K562 (cell line): ENCODE measurements at regions not wholly inside any gene's neighbourhood (a gene's known extent, or its start where the extent isn't known, plus 50 kb on each side); places are given as distances from the start of the nearest gene placed in this dataset.

Experiments
- ATAC-seq: fragments of 200-7000 bp; cut with Tn5 transposase; 3 replicates; pipeline ENCODE4 v1.9.1; 2020; ENCODE audit warnings: moderate library complexity
- BruUV-seq: library from RNA; stranded (reverse); fragments of 400-500 nt; replicated peaks from 2 replicates; lab custom pipeline; 2021; lab: Mats Ljungman, UMichigan
- CTCF ChIA-PET: fragments of 300-600 bp; formaldehyde crosslinking; extraction: SDS; loops from one replicate; lab custom pipeline; 2021; ENCODE audit warnings: low intra/inter-chr PET ratio; lab: Yijun Ruan, JAX
- POLR2A ChIA-PET: fragments of 300-600, 350-650 bp; sonication (Branson Sonifier 250); formaldehyde crosslinking; extraction: SDS; loops from one replicate; lab custom pipeline; 2021; ENCODE audit warnings: antibody characterized with exemption, inconsistent platforms; lab: Yijun Ruan, JAX
- DNase-seq, 4 experiments: peaks; one replicate each; pipeline versions ENCODE4 v3.0.0 to v3.0.0-alpha.2; 2011 to 2018; ENCODE audit warnings: low spot score in 3 of 4, mixed read lengths in 3 of 4; ENCODE audit errors: extremely low read depth in 1 of 4
- FAIRE-seq: peaks from 2 replicates; lab custom pipeline; 2011; peaks lifted over from hg19 to GRCh38; lab: Jason Lieb, UNC
- H2AFZ ChIP-seq: 2 replicates; pipeline ENCODE4 v1.6.0; 2011; ENCODE audit warnings: low read depth, low read length, control low read depth, inconsistent platforms
- H3K27ac ChIP-seq: fragments of 200-600 bp; 3 replicates; pipeline ENCODE4 v1.8.0; 2011; ENCODE audit warnings: low read depth, mild to moderate bottlenecking, control low read depth, inconsistent platforms, low read length, moderate library complexity, mixed read lengths; ENCODE audit errors: extremely low read depth
- H3K27me3 ChIP-seq, 2 experiments: fragments of 300-600 bp in 1 of 2; 2 replicates in 1 of 2; 3 replicates in 1 of 2; pipeline versions ENCODE4 v1.6.0 to v1.8.0; 2011; ENCODE audit warnings: inconsistent platforms in 2 of 2, low read length in 2 of 2, mild to moderate bottlenecking in 1 of 2, mixed read lengths in 1 of 2, moderate library complexity in 1 of 2; ENCODE audit not compliant: control insufficient read depth in 2 of 2, insufficient read depth in 2 of 2
- H3K36me3 ChIP-seq: fragments of 300-600 bp; 3 replicates; pipeline ENCODE4 v1.8.0; 2011; ENCODE audit warnings: mild to moderate bottlenecking, low read length, inconsistent platforms; ENCODE audit not compliant: control insufficient read depth, insufficient read depth
- H3K4me1 ChIP-seq, 2 experiments: fragments of 200-600 bp in 1 of 2; replicated peaks in 1 of 2; 2 replicates in 1 of 2; 3 replicates in 1 of 2; pipeline versions ENCODE4 v1.5.1 to v1.8.0; 2011; ENCODE audit warnings: inconsistent platforms in 2 of 2, low read length in 2 of 2, mild to moderate bottlenecking in 1 of 2, mixed read lengths in 1 of 2, moderate library complexity in 1 of 2; ENCODE audit not compliant: control insufficient read depth in 2 of 2, insufficient read depth in 2 of 2
- H3K4me2 ChIP-seq: 2 replicates; pipeline ENCODE4 v1.6.1; 2011; ENCODE audit warnings: low read length, control low read depth, inconsistent platforms, mixed read lengths; ENCODE audit not compliant: insufficient read depth
- H3K4me3 ChIP-seq: fragments of 200-600 bp; sonication (generic), shearing (Covaris generic); 2 replicates; pipeline ENCODE4 v1.5.1; 2016; ENCODE audit warnings: control low read depth, inconsistent platforms
- H3K79me2 ChIP-seq: fragments of 200-600 bp; 3 replicates; pipeline ENCODE4 v1.8.0; 2011; ENCODE audit warnings: low read length, inconsistent platforms; ENCODE audit not compliant: control insufficient read depth, insufficient read depth
- H3K9ac ChIP-seq, 2 experiments: 2 replicates each; pipeline versions ENCODE4 v1.6.0 to v1.6.1; 2011; ENCODE audit warnings: low read depth in 2 of 2, low read length in 2 of 2, control low read depth in 1 of 2, inconsistent platforms in 1 of 2, mild to moderate bottlenecking in 1 of 2, mixed read lengths in 1 of 2; ENCODE audit not compliant: insufficient read depth in 1 of 2
- H3K9me1 ChIP-seq: one replicate; pipeline ENCODE4 v1.6.0; 2011; ENCODE audit warnings: inconsistent platforms, mild to moderate bottlenecking, low read length, moderate library complexity; ENCODE audit not compliant: control insufficient read depth, insufficient read depth
- H3K9me3 ChIP-seq: replicated peaks from 2 replicates; pipeline ENCODE4 v1.5.1; 2011; ENCODE audit warnings: low read depth, low read length, inconsistent platforms; ENCODE audit not compliant: control insufficient read depth, insufficient read depth
- H4K20me1 ChIP-seq: replicated peaks from 2 replicates; pipeline ENCODE4 v1.6.1; 2011; ENCODE audit warnings: low read length, inconsistent platforms, mixed read lengths; ENCODE audit not compliant: control insufficient read depth, insufficient read depth
- BCOR ChIP-seq: fragments of 450-650 bp; IDR thresholded peaks from 2 replicates; pipeline ENCODE4 v1.6.1; 2016
- GTF2A2 ChIP-seq: IDR thresholded peaks from 2 replicates; pipeline ENCODE4 v1.6.1; 2016; ENCODE audit warnings: mild to moderate bottlenecking, missing genetic modification characterization, missing compliant biosample characterization
- HDAC6 ChIP-seq: IDR thresholded peaks from 2 replicates; pipeline ENCODE4 v1.6.1; 2012; ENCODE audit warnings: low read depth, mild to moderate bottlenecking, control low read depth, inconsistent platforms, low read length, moderate library complexity
- HNRNPH1 ChIP-seq: fragments of 200-400 bp; formaldehyde crosslinking; optimal IDR thresholded peaks from 2 replicates; pipeline ENCODE3; 2017; ENCODE audit warnings: low read depth, mild to moderate bottlenecking, low read length, moderate library complexity
- KAT7 ChIP-seq: sonication (generic); formaldehyde crosslinking; IDR thresholded peaks from 2 replicates; pipeline ENCODE4 v1.8.0; 2022; ENCODE audit warnings: missing genetic modification reagents, mild to moderate bottlenecking, borderline replicate concordance
- MYC ChIP-seq, 2 experiments: fragments of 250-450 bp in 1 of 2; sonication (Bioruptor Pico) in 1 of 2; IDR thresholded peaks; 2 replicates each; pipeline versions ENCODE4 v1.5.1 to v1.6.1; 2012 to 2021; ENCODE audit warnings: low read depth in 2 of 2, borderline replicate concordance in 1 of 2, improper control_type of control experiment in 1 of 2, low read length in 1 of 2, mild to moderate bottlenecking in 1 of 2, moderate library complexity in 1 of 2
- NEUROD1 ChIP-seq: fragments of 150-350 bp; IDR thresholded peaks from 2 replicates; pipeline ENCODE4 v1.6.1; 2014; ENCODE audit warnings: borderline replicate concordance, low read length, low read depth; ENCODE audit not compliant: partially characterized antibody
- POLR2G ChIP-seq: fragments of 200-400 bp; formaldehyde crosslinking; IDR thresholded peaks from 2 replicates; pipeline ENCODE4 v1.6.1; 2017; ENCODE audit warnings: low read depth, mild to moderate bottlenecking, antibody characterized with exemption, low read length, moderate library complexity
- TCF3 ChIP-seq: sonication (generic); formaldehyde crosslinking; IDR thresholded peaks from 2 replicates; pipeline ENCODE4 v1.4.0; 2020; ENCODE audit warnings: mild to moderate bottlenecking, missing genetic modification reagents
- ZC3H8 ChIP-seq: fragments of 450-650 bp; IDR thresholded peaks from 2 replicates; pipeline ENCODE4 v1.6.1; 2017
- ZFP1 ChIP-seq: fragments of 450-650 bp; formaldehyde crosslinking; IDR thresholded peaks from 2 replicates; pipeline ENCODE4 v1.4.0; 2020; ENCODE audit warnings: mild to moderate bottlenecking, mixed read lengths
- ZKSCAN3 ChIP-seq: fragments of 250-450 bp; sonication (Bioruptor Pico); IDR thresholded peaks from 2 replicates; pipeline ENCODE4 v1.4.0; 2020
- ZNF76 ChIP-seq: fragments of 250-450 bp; sonication (Bioruptor Pico); IDR thresholded peaks from 2 replicates; pipeline ENCODE4 v1.4.0; 2020; ENCODE audit warnings: mild to moderate bottlenecking, moderate library complexity, borderline replicate concordance
- WGBS: fragments of 100-300 bp; shearing (Covaris generic); methylation state at CpG from one replicate; pipeline ENCODE4 v1.1.6; 2016; ENCODE audit warnings: low coverage, mixed read lengths; ENCODE audit not compliant: insufficient coverage; ENCODE audit errors: missing lambda C conversion rate; 5-methylcytosine and 5-hydroxymethylcytosine counted together
- in situ Hi-C: fragments of 300-500 bp; cut with MboI; formaldehyde crosslinking; loops from 4 replicates; pipeline ENCODE4 v1.15.0; 2018; ENCODE audit warnings: inconsistent platforms, mixed read lengths
- intact Hi-C: fragments of 100-400 bp; cut with micrococcal nuclease; formaldehyde crosslinking; loops from 2 replicates; pipeline ENCODE4 v1.14.2; 2022
- TF ChIP-seq, protein P1 (sequence below): fragments of 450-650 bp; IDR thresholded peaks from 2 replicates; pipeline ENCODE4 v1.6.1; 2016
- TF ChIP-seq, protein P2 (sequence below): fragments of 250-450 bp; sonication (Bioruptor Pico); IDR thresholded peaks from 2 replicates; pipeline ENCODE4 v1.4.0; 2020; ENCODE audit warnings: mild to moderate bottlenecking, moderate library complexity, borderline replicate concordance
- TF ChIP-seq, protein P3 (sequence below): fragments of 450-650 bp; conservative IDR thresholded peaks from 2 replicates; pipeline ENCODE4 v1.6.1; 2016; ENCODE audit warnings: missing genetic modification characterization, low read depth, mild to moderate bottlenecking, control low read depth, missing compliant biosample characterization

DNA sequence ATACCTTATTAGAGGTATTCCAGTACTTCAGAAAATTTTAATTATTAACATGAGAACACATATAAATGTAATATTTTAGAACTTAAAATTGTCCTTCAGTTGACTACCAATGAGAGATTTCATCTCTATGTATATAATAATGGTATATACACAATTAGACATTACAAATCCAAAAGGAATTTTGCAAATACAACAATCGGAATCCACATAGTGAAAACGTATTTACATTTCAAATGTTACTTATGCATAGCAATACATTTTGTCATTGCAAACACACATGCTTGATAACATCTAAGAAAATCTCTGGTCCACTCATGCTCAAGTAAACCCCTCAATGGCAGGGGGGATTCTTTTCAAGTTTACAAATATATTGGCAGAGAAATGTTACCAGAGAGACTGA, 2345.2 kb downstream of the PCDH9 start (continued):
- no peak for TF ChIP-seq MYC (IDR thresholded peaks at IDR 0.05; ENCODE audit: low read depth, low read length)
- no peak for TF ChIP-seq MYC (CRISPR knock-in tag; IDR thresholded peaks at IDR 0.05; ENCODE audit: borderline replicate concordance, low read depth)
- no peak for TF ChIP-seq BCOR
- TF ChIP-seq ZC3H8: no peak
- no peak for TF ChIP-seq POLR2G
- TF ChIP-seq, protein P1, sequence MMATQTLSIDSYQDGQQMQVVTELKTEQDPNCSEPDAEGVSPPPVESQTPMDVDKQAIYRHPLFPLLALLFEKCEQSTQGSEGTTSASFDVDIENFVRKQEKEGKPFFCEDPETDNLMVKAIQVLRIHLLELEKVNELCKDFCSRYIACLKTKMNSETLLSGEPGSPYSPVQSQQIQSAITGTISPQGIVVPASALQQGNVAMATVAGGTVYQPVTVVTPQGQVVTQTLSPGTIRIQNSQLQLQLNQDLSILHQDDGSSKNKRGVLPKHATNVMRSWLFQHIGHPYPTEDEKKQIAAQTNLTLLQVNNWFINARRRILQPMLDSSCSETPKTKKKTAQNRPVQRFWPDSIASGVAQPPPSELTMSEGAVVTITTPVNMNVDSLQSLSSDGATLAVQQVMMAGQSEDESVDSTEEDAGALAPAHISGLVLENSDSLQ: no peak
- no peak for TF ChIP-seq ZNF76
- no peak for TF ChIP-seq ZFP1
- no peak for TF ChIP-seq ZKSCAN3 (CRISPR knock-in tag)

DNA sequence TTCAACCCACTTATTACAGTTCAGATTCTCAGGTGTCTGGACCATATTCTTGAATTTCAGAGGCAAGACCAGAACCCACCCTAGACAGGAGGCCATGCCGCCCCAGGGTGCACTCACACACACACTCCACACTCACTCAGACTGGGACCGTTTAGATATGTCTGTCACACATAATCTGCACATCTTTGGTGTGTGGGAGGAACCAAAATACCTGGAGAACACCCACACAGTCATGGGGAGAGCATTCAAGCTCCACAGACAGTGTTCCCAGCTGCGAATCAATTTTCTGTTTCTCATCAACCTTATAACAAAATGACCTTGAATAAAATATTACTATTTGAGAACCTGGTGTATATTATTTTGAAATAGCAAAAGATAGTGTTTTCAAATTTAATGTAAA, 2353.0 kb downstream of the PCDH9 start:
- ATAC-seq (no peak), FAIRE-seq (no peak), DNase-seq (no peak)
- Histone ChIP-seq H3K4me3 (no peak overlapping the region), H3K9me1 (no peaks in the 10 kb centered on the region), H2AFZ (no peak overlapping the region), H3K4me1 (no peaks in the 10 kb centered on the region), H3K79me2 (no peaks in the 10 kb centered on the region), H3K27me3 (no peaks in the 10 kb centered on the region), H4K20me1 (no peaks in the 10 kb centered on the region), H3K36me3 (no peaks in the 10 kb centered on the region), H3K9ac (no peak overlapping the region), H3K9me3 (no peaks in the 10 kb centered on the region), H3K27ac (no peak overlapping the region), H3K4me2 (no peak overlapping the region)
- ChIA-PET POLR2A (no interaction called here), CTCF (no interaction called here)
- BruUV-seq: no TSS peak
- WGBS: 0% methylated on average over 3 of the region's 3 CpGs
- intact Hi-C loops (no loop called here), in situ Hi-C loops (no loop called here)
- TF ChIP-seq, protein P2, sequence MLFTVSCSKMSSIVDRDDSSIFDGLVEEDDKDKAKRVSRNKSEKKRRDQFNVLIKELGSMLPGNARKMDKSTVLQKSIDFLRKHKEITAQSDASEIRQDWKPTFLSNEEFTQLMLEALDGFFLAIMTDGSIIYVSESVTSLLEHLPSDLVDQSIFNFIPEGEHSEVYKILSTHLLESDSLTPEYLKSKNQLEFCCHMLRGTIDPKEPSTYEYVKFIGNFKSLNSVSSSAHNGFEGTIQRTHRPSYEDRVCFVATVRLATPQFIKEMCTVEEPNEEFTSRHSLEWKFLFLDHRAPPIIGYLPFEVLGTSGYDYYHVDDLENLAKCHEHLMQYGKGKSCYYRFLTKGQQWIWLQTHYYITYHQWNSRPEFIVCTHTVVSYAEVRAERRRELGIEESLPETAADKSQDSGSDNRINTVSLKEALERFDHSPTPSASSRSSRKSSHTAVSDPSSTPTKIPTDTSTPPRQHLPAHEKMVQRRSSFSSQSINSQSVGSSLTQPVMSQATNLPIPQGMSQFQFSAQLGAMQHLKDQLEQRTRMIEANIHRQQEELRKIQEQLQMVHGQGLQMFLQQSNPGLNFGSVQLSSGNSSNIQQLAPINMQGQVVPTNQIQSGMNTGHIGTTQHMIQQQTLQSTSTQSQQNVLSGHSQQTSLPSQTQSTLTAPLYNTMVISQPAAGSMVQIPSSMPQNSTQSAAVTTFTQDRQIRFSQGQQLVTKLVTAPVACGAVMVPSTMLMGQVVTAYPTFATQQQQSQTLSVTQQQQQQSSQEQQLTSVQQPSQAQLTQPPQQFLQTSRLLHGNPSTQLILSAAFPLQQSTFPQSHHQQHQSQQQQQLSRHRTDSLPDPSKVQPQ (CRISPR knock-in tag): no peak
- TF ChIP-seq HNRNPH1 (no peak), NEUROD1 (no peak), HDAC6 (no peak), TCF3 (no peak), KAT7 (CRISPR knock-in tag) (no peak), GTF2A2 (tag) (no peak)
- TF ChIP-seq, protein P3, sequence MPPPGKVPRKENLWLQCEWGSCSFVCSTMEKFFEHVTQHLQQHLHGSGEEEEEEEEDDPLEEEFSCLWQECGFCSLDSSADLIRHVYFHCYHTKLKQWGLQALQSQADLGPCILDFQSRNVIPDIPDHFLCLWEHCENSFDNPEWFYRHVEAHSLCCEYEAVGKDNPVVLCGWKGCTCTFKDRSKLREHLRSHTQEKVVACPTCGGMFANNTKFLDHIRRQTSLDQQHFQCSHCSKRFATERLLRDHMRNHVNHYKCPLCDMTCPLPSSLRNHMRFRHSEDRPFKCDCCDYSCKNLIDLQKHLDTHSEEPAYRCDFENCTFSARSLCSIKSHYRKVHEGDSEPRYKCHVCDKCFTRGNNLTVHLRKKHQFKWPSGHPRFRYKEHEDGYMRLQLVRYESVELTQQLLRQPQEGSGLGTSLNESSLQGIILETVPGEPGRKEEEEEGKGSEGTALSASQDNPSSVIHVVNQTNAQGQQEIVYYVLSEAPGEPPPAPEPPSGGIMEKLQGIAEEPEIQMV (tag): no peak
